ENCODE measurements at regions not wholly inside any gene's neighbourhood (a gene's known extent, or its start where the extent isn't known, plus 50 kb on each side); places are given as distances from the start of the nearest gene placed in this dataset.

DNA sequence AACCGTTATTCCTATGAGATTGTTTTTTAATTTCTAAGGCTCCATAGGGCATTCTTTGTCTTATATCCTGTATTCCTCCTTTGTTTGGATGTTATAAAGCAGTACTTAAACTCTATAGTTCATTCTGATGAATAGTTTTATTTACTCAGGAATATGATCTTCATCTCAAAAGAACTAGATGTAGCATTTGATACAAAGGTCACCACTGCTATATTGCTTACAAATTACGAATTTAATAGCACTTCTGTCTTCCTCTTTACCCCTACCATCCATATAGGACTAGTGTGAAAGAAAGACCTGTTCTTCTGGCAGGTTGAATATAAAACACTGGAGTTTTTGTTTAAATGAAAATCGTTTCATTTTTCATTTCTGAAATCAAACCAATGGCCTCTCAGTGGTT, 468.1 kb upstream of the CXADR start:
- no peak for TF ChIP-seq CTCF (conservative IDR thresholded peaks at IDR 0.05; ENCODE audit: low read depth, low read length)
- TF ChIP-seq EZH2 (IDR thresholded peaks at IDR 0.05; ENCODE audit: borderline replicate concordance, low read depth, low read length, poor library complexity, severe bottlenecking) = no peak

Measured in A673 (cell line).